ENCODE measurements at regions not wholly inside any gene's neighbourhood (a gene's known extent, or its start where the extent isn't known, plus 50 kb on each side); places are given as distances from the start of the nearest gene placed in this dataset.

DNA sequence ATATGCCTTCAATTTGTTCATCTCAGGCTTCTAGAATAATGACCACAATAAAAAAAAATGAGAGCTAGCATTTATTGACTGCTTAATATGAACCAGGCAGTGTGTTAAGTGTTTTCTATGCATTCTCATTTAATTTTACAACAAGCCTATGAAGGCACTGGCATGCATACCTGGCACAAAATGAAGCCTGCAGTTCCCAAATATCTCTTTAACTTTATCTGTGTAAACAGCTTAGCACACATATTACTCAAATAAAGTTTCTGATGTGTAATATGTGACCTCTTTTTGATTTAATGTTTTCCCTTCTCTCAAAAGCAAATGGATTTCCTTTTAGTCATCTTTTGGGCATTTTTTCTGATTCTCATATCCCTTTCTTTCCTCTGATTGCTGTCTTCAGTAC lies 671.8 kb downstream of the PCDH7 start:
- DNase-seq (ENCODE audit: low read depth) = no peak
- TF ChIP-seq, protein P1, sequence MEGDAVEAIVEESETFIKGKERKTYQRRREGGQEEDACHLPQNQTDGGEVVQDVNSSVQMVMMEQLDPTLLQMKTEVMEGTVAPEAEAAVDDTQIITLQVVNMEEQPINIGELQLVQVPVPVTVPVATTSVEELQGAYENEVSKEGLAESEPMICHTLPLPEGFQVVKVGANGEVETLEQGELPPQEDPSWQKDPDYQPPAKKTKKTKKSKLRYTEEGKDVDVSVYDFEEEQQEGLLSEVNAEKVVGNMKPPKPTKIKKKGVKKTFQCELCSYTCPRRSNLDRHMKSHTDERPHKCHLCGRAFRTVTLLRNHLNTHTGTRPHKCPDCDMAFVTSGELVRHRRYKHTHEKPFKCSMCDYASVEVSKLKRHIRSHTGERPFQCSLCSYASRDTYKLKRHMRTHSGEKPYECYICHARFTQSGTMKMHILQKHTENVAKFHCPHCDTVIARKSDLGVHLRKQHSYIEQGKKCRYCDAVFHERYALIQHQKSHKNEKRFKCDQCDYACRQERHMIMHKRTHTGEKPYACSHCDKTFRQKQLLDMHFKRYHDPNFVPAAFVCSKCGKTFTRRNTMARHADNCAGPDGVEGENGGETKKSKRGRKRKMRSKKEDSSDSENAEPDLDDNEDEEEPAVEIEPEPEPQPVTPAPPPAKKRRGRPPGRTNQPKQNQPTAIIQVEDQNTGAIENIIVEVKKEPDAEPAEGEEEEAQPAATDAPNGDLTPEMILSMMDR (IDR thresholded peaks at IDR 0.05; ENCODE audit: insufficient read depth, low read depth, low read length) = no peak
- no peak overlapping the region for H3K4me3 ChIP-seq (ENCODE audit: low read depth, low read length)

DNA sequence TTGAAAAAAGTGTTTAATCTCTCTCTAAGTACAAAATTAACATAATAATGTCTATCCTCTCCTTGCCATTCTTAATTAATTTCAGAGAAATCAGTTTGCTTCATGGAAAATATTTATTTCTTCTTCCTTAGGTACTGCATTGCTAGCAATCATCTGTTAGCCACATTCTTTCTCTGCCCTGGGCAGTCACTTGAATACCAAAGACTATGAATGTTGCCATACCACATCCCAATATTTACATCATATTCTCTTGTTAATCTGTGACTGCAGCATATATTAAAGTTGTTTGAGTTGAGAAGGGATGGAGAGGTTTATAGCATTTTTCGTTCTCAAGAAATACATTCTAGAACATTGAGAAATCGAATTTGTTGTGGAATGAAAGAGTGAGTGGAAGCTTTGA lies 672.8 kb downstream of the PCDH7 start:
- TF ChIP-seq, protein P1 (IDR thresholded peaks at IDR 0.05; ENCODE audit: insufficient read depth, low read depth, low read length) = no peak
- DNase-seq (ENCODE audit: low read depth) = no peak
- H3K4me3 ChIP-seq (ENCODE audit: low read depth, low read length) = no peak overlapping the region

DNA sequence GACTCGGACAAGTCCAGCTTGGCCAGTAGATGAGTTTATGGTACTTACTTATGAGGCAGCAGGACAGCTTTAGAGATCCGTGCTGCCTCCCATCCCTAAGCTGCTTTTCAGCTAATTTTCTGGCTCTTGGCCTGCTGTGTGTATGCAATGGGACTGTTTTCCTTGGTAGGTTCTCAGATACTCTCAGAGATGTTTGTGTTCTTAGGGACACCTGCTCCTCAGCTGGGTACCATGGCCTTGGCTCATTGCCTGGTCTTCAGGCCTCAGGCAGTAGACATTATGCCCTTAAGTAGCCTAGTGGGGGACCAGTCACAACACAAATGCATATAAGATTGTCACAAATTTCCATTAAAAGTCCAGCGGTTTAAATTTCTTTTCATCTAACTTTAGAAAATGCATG lies 688.0 kb downstream of the PCDH7 start:
- no peak overlapping the region for H3K4me3 ChIP-seq (ENCODE audit: low read depth, low read length)
- DNase-seq (ENCODE audit: low read depth) = no peak
- TF ChIP-seq, protein P1 (IDR thresholded peaks at IDR 0.05; ENCODE audit: insufficient read depth, low read depth, low read length) = no peak

DNA sequence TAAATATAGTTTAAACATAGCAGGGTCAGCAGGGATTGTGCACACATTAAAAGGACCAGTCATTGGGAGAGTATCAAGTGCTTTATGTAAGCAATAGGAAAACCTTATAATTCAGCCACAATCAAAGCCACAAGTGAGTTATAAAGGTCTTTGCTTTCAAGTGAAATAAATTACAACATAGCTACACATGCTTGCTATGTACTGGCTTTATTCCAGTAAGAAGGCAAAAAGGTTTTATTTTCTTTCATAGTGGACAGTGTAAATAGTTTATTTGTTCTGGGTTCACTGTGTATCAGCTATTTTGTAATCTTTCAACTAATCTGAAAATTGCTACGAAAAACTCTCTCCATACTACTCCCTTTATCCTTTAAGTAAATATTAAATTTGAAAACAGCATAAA lies 691.4 kb downstream of the PCDH7 start:
- no peak overlapping the region for H3K4me3 ChIP-seq (ENCODE audit: low read depth, low read length)
- TF ChIP-seq, protein P1 (IDR thresholded peaks at IDR 0.05; ENCODE audit: insufficient read depth, low read depth, low read length) = no peak
- DNase-seq (ENCODE audit: low read depth) = peak; percentile 4

DNA sequence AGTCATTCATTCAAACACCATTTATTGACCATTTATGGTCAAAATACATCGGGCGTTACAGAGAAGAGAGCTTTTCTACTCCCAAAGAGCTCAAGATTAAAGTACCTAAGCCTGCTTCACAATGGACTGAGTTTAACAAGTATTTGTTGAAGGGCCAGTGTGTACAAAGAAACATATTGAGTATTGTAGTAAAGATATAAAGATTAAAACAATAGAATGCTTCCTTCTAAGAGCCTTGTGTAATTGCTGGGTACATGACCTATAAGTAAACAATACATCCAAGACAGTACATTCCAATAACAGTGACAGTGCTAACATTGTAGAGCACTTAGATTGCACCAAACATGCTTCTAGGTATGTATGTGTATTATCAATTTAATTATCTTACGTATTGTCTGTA lies 695.5 kb downstream of the PCDH7 start:
- TF ChIP-seq, protein P1 (IDR thresholded peaks at IDR 0.05; ENCODE audit: insufficient read depth, low read depth, low read length) = no peak
- DNase-seq (ENCODE audit: low read depth) = no peak
- no peak overlapping the region for H3K4me3 ChIP-seq (ENCODE audit: low read depth, low read length)

DNA sequence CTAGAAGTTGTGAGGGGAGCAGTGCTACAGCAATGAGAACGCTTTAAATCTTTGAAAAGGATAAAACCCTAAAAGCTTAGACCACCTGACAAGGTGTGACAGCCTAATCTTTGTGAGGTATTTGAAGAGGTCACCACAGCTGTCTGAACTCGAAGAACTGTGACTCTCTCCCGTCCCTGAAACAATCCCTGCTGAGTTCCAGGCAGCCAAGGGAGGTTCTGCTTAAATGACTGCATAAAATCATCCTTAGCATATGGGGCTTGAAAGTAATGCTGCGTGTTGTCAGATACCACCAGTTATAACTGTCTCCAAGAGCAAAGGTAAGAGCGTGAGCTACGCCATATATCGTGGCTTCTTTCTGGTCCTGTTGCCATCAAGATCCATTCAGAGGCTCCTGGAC lies 696.3 kb downstream of the PCDH7 start:
- H3K4me3 ChIP-seq (ENCODE audit: low read depth, low read length) = no peak overlapping the region
- DNase-seq (ENCODE audit: low read depth) = no peak
- TF ChIP-seq, protein P1 (IDR thresholded peaks at IDR 0.05; ENCODE audit: insufficient read depth, low read depth, low read length) = no peak

DNA sequence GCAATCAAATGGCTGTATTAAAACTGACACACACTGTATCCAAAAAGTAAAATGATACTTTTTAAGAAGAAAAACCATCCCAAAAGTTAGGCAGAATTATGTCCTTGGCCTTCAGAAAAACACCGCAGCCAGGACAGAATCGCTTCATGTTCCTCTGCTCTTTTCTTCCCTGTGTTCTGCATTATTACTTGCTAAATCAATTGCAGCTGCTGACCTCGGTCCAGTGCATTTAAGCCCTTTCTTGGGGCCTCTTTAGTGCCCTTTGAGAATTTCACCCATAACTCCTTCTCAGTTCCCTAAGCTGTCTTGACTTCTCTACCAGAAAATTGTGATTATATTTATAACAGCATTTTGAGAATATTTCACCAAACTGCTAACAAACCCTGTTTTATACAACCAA lies 696.9 kb downstream of the PCDH7 start:
- H3K4me3 ChIP-seq (ENCODE audit: low read depth, low read length) = no peak overlapping the region

More for the DNA sequence above, 696.9 kb downstream of the PCDH7 start:
- TF ChIP-seq, protein P1 (IDR thresholded peaks at IDR 0.05; ENCODE audit: insufficient read depth, low read depth, low read length) = no peak
- DNase-seq (ENCODE audit: low read depth) = no peak
